ENCODE measurements at regions not wholly inside any gene's neighbourhood (a gene's known extent, or its start where the extent isn't known, plus 50 kb on each side); places are given as distances from the start of the nearest gene placed in this dataset.

- no peaks in the 10 kb centered on the region for H3K27me3 ChIP-seq
- H3K27ac ChIP-seq: no peak overlapping the region
- DNase-seq: no peak
- no peaks in the 10 kb centered on the region for H3K4me1 ChIP-seq
- intact Hi-C loops (cut with DNase I): no loop called here
- H3K9me3 ChIP-seq: no peaks in the 10 kb centered on the region
- TF ChIP-seq CTCF (IDR thresholded peaks at IDR 0.05) (no peak), POLR2A (IDR thresholded peaks at IDR 0.05) (no peak)
- H3K36me3 ChIP-seq: no peaks in the 10 kb centered on the region
- H3K4me3 ChIP-seq (replicated peaks in 1 of 3): no peak overlapping the region
- 79 to 82% methylated on average over 13 of the region's 13 CpGs for WGBS, 2 donors
These were observed 235.8 kb upstream of the NLRP1 start for GRCh38 chr17:5819921-5820685.

GRCh38 chr17:5820721-5821456 is 236.6 kb upstream of the NLRP1 start:
- Histone ChIP-seq H3K27me3 (no peaks in the 10 kb centered on the region), H3K36me3 (no peaks in the 10 kb centered on the region), H3K27ac (no peak overlapping the region), H3K4me1 (no peaks in the 10 kb centered on the region), H3K4me3 (replicated peaks in 1 of 3) (no peak overlapping the region), H3K9me3 (no peaks in the 10 kb centered on the region)
- TF ChIP-seq CTCF (IDR thresholded peaks at IDR 0.05) (no peak), POLR2A (IDR thresholded peaks at IDR 0.05) (no peak)
- no peak for DNase-seq
- WGBS, 2 donors: 73 to 74% methylated on average over 10 of the region's 10 CpGs
- intact Hi-C loops (cut with DNase I): no loop called here

- H3K36me3 ChIP-seq: no peaks in the 10 kb centered on the region
- WGBS, 2 donors: 83 to 84% methylated on average over 4 of the region's 4 CpGs
- H3K4me1 ChIP-seq: no peaks in the 10 kb centered on the region
- no peak overlapping the region for H3K27ac ChIP-seq
- TF ChIP-seq POLR2A (IDR thresholded peaks at IDR 0.05): no peak
- no peak for TF ChIP-seq CTCF (IDR thresholded peaks at IDR 0.05)
- no peak for DNase-seq
- H3K4me3 ChIP-seq (replicated peaks in 1 of 3): no peak overlapping the region
- H3K9me3 ChIP-seq: no peaks in the 10 kb centered on the region
- no peaks in the 10 kb centered on the region for H3K27me3 ChIP-seq
- intact Hi-C loops (cut with DNase I): no loop called here
These were observed 237.5 kb upstream of the NLRP1 start for GRCh38 chr17:5821803-5822202.

GRCh38 chr17:5822281-5823060 is 238.2 kb upstream of the NLRP1 start:
- 74 to 77% methylated on average over 12 to 16 of the region's 16 CpGs for WGBS, 2 donors
- Histone ChIP-seq H3K36me3 (no peaks in the 10 kb centered on the region), H3K4me1 (no peaks in the 10 kb centered on the region), H3K27me3 (no peaks in the 10 kb centered on the region), H3K9me3 (no peaks in the 10 kb centered on the region), H3K27ac (no peak overlapping the region), H3K4me3 (replicated peaks in 1 of 3) (no peak overlapping the region)
- intact Hi-C loops (cut with DNase I): no loop called here
- no peak for DNase-seq
- TF ChIP-seq CTCF (IDR thresholded peaks at IDR 0.05): no peak
- no peak for TF ChIP-seq POLR2A (IDR thresholded peaks at IDR 0.05)
